Stimulated activated CD8-positive, alpha-beta memory T cell treated with anti-CD3 and anti-CD28 coated beads, Interleukin-7, amount 100 ng/mL, for 1 hour (primary cell): ENCODE measurements at regions not wholly inside any gene's neighbourhood (a gene's known extent, or its start where the extent isn't known, plus 50 kb on each side); places are given as distances from the start of the nearest gene placed in this dataset.

Source experiments
- DNase-seq, 2 donors: peaks; one replicate each; pipeline ENCODE4 v3.0.0-alpha.2; 2020; ENCODE audit warnings: low read depth in 2 of 2

- DNase-seq, result no peak
These were observed 115.1 kb upstream of the DAP start for GRCh38 chr5:10876006-10876744.

- DNase-seq, result no peak
These were observed 114.3 kb upstream of the DAP start for GRCh38 chr5:10875201-10875768.

GRCh38 chr5:10874541-10874940 lies 113.5 kb upstream of the DAP start:
- no peak for DNase-seq

GRCh38 chr5:10870791-10871190 lies 109.8 kb upstream of the DAP start:
- DNase-seq, result no peak

GRCh38 chr5:10868956-10869355 lies 107.9 kb upstream of the DAP start:
- no peak for DNase-seq

- DNase-seq, result no peak
These were observed 106.6 kb upstream of the DAP start for GRCh38 chr5:10867389-10868303.

- DNase-seq, result no peak
These were observed 105.9 kb upstream of the DAP start for GRCh38 chr5:10866913-10867312.

- peak in 1 of 2 donors; percentile 27 for DNase-seq
These were observed 102.8 kb upstream of the DAP start for GRCh38 chr5:10863763-10864383.

- no peak for DNase-seq
These were observed 101.1 kb upstream of the DAP start for GRCh38 chr5:10862085-10862484.

GRCh38 chr5:10861423-10861790 lies 100.4 kb upstream of the DAP start:
- no peak for DNase-seq

GRCh38 chr5:10860645-10861422 lies 99.8 kb upstream of the DAP start:
- DNase-seq, result no peak

GRCh38 chr5:10860196-10860543 lies 99.1 kb upstream of the DAP start:
- no peak for DNase-seq

GRCh38 chr5:10859393-10860195 lies 98.6 kb upstream of the DAP start:
- no peak for DNase-seq

- DNase-seq, result no peak
These were observed 97.9 kb upstream of the DAP start for GRCh38 chr5:10858945-10859344.

GRCh38 chr5:10858307-10858706 lies 97.3 kb upstream of the DAP start:
- DNase-seq, result no peak

- DNase-seq, result no peak
These were observed 96.3 kb upstream of the DAP start for GRCh38 chr5:10857338-10857733.

- no peak for DNase-seq
These were observed 95.8 kb upstream of the DAP start for GRCh38 chr5:10856683-10857337.

GRCh38 chr5:10856071-10856470 lies 95.0 kb upstream of the DAP start:
- no peak for DNase-seq

GRCh38 chr5:10854506-10855277 lies 93.7 kb upstream of the DAP start:
- DNase-seq, result no peak
